Activated T-cell treated with anti-CD3 and anti-CD28 coated beads for 24 hours (primary cell): ENCODE measurements at regions not wholly inside any gene's neighbourhood (a gene's known extent, or its start where the extent isn't known, plus 50 kb on each side); places are given as distances from the start of the nearest gene placed in this dataset.
"Not testable (repeated sequence)": the region's sequence is repeated elsewhere in the genome, so short reads cannot be mapped to it uniquely, and the experiment has no call there.

ENCODE experiments used
- DNase-seq: peaks from one replicate; pipeline ENCODE4 v3.0.0-alpha.2; 2020; ENCODE audit warnings: low read depth

DNA sequence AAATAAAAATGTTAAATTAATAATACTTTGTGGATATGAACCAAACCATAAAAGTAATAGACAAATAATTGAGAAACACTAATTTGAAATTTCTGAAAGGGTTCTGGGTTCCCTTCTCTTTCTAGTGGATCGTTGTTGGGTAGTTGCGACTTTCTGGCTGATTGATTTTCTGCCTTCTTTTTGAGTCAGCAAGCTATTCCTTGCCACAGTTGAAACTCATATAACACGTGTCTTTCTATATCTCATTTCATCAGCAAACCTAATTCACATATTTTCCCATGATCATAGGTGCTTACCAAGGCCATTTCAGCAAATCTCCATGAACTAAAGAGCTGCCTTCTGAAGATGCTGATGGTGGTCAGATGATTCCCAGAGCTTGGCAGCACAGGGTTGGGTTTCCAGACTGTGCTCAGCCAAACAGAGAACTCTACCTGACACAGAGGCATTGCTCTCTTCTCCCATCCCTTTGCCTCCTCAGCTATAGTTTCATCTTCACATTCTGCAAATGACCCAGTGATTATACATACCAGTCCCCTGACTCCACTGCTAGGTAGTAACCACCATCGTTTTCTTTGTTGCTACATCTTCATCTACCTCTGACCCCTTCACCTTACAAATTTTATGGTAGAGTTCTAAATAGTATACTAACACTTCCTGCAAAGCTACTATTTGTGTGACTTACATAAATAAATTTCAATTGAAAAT, 383.9 kb upstream of the DPH6 start:
- DNase-seq, result no peak

DNA sequence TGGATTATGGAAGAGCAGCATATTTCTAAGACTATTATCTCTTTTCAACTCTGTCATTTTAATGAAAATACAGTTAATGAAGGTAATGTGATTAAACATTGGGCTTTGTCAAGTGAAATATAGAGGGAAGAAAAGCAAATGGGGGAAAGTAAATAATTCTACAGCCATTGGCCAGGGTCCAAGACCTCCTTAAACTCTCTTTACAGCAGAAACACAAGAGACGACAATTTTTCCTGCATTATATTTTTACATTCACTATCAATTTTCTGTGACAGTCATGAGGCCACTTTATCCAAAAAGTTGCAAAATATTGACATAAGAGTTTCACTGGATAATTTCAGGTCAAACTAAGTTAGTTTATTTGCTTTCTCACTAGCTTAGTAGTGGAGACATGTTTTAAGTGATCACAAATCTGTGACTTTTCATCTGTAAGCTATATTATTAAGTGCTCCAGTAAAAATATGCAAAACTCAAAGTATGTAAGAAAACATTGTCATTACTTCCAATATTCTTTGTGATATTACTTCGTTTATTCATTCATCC, 385.9 kb upstream of the DPH6 start:
- DNase-seq, result no peak

DNA sequence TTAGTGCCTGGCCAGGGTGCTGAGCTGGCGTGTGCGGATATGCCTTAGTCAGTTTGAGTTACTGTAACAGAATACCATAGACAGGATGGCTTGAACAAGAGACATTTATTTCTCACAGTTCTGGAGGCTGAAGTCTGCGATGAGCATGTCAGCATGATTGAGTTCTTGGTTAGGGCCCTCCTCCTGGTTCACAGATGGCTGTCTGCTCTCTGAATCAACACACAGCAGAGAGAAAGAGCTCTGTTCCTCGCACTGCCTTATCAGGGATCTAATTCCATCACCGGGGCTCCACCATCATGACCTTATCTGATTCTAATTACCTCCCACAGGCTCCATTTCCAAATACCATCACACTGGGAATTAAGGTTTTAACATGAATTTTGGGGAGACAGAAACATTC, 386.6 kb upstream of the DPH6 start:
- no peak for DNase-seq

DNA sequence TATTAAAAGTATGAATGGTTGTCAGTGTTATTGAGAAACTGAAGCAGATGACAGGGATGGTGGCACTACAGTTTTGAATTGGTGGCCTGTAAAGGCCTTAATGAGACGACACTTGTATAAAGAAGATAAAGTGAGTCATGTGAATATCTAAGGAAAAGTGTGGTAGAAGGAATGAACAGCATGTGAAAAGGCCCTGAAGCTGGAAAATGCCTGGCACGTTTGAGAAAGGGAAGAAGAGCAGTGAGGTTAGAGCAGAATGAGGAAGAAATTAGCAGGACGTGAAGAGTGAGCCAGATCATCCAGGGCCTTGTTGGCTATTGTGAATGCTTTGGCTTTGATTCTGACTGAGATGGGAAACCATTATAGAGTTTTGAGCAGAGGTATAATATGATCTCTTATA, 387.6 kb upstream of the DPH6 start:
- no peak for DNase-seq

DNA sequence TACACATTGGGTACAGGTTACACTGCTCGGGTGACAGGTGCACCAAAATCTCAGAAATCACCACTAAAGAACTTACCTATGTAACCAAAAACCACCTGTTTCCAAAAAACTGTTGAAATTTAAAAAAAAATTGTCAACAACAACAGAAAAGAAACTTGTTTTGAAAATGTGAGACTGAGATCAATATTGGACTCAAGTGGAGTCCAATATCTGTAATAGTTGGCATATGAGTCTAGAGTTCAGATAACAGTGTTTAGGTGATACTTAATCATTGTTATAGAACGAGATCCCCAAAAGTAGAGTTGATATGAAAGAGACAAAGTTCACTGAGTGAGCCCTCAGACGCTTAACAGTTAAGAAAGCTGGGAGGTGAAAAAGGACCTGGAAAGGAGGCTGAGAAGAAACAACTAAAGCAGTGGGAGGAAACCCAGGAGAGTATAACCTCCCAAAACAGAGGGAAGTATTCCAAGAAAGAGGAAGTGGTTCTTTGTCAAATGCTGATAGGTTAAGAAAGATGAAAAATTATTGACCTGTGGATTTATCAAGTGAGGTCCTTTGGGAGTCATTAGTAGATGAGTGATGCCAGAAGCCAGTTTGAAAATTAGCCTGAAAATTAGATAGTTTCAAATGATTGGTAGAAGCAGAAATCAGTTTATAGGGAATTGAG, 388.6 kb upstream of the DPH6 start:
- DNase-seq, result no peak

DNA sequence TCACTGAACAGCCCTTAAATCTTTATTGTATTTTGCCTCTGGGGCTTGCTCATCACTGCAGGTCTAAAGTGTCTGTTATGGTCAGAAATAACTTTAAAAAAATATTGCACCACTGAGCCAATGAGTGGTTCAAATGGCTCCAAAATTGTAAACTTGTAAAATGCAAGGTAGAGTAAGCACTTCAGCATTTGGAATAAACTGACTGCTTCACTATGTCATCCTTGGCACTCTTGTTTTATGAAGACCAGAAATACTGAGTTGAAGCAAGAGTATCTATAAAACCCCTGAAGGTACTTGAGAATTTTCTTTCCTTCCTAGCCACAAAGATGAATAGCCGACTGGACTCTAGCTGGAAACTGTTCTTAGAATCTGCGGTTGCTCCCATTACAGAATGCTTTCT, 390.3 kb upstream of the DPH6 start:
- DNase-seq, result no peak

DNA sequence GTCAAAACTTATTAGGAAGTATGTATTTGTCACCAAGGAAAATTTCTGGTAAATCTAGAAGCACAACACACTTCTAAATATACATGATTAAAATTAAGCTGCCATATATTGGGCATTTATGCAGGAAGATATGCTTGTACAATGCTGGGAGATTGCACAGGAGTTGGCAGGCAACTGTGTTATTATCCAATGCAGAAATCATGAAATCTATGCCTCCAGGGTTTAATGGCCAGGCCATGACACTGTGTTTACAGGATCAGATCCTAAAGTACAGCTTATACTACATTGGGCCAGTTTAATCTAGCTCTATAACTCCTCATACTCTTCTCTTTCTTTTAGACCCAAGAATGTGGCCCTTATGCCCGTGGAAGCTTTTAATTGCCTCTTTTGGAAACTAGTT, 391.4 kb upstream of the DPH6 start:
- no peak for DNase-seq

DNA sequence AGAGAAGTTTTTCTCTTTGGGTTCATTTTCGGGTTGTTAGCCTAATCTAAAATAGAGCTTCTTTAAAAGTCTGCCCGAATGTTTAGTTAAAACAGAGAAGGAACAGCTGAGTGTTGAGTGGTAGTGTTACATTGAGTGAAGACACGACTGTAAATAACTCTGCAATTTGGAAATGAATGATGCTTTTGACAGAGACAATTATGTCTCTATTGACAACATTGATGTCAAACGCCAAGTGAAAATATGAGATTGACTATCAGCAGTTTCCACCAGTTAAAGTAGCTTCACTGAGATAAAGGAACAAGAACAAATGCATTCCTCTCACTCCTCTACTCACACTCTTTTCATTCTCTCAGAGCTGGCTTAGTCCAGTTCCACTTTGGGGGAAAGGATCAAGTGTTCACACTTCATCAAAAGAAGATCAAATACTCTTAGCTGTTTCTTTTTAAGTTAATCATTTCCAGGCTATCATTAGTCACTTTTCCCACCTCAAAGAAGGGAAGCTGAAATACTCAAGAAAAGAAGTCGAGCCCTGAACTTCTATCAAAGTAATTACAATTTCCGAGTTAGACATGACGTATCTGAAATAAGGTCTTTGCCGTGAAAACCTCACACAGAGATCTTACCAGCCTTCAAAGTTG, 399.1 kb upstream of the DPH6 start:
- no peak for DNase-seq

DNA sequence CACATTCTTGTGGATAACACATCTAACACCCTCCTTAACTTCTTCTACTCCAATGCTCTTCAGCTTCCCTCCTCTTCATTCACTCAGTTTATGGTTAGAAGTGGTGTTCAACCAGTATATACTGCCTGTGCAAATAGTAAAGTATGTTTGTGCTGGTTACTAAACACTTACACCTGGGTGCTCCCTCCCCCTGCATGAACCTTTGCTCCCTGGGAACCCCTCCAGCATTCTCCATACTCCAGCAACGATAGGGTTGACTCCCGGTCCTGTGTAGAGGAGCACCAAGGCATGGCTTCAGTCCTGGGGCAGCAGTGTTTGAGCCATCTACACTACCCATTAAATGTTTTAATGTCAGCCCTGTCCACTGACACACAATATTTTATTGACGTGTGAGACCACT, 407.5 kb upstream of the DPH6 start:
- no peak for DNase-seq

DNA sequence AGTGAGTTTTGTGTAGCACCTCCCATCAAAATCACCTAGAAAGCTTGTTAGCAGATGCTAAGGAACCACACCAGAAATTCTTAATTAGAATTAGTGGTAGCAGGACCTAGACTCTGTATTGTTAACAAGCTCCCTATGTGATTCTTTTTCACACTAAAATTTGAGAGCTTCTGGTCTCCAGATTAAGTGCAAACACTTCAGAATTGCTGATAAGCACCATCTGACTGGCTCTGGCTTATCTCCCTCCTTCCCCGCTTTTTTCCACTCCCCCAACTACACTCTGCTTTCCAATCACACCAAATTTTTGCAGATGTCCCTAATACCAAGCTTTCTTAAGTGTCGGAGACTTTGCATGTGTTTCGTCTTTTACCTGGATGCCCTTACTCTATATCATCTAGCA, 410.1 kb upstream of the DPH6 start:
- DNase-seq, result no peak

DNA sequence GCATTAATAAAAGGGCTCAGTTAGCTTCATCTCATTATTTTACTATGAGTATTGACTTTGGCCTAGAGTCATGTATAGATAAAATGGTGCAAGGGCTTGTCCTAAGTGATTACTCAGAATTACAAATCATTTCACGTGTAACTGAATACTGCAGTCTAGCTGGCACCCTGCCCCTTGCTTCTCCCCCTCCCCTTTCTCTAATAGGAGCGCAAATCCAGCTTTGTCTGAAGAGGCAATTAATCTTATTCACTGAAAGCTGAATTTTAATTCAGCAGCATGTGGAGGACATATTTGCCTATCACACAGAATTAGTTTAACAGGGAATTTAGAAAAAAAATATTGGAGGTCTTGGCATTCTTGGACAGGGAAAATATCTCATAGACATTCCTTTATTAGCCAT, 412.1 kb upstream of the DPH6 start:
- no peak for DNase-seq

DNA sequence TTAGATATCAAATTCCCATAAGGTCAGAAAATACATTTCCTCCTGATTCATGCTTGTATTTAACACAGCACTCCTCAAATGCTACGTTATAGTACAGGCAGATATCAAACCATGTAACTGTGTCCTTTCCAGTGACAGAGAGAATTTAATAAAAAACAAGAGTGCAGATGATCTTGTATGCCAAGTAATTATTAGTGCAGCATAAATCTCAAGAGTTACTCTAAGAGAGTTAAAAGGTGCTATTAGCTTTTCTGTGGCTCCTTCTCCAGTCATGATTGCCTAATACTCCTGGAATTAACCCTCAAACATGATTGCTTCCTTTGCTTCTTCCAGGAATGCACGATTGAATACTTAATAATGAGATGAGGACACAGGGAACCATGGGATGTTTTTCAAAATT, 413.0 kb upstream of the DPH6 start:
- no peak for DNase-seq

DNA sequence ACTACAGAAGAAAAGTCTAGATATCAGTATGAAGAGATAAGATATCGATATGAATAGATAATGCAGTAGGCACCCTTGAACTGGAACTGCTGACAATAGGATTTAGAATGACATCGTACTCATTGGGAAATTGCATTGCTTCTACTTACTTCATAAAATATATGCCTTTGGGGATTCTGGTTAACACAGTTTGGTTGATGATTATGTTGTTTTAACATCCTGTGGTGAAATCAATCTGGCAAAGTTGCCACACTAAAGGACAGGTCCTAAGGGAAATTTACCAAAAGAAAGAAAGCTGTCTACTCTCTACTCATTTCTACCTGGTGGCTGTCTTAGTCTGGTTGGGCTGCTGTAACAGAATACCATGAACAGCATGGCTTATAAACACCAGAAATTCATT, 417.4 kb upstream of the DPH6 start:
- no peak for DNase-seq

DNA sequence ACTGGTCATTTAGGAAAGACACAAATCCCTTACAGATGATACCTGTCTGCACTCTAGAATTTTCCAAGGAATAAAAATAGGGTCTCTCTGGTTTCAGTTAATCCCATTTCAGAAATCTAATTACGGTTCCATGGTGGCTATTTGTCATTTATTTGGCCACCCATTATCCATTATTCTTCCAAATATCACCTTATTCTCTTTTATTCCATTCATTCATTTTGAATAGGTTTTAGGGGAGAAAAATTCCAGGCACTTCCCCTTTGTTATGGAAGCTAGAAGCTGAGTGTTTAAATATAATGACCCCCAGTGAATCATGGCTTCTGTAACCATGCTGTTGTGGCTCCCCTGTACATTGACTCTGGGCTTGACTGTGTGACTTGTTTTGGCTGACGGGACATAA, 420.8 kb upstream of the DPH6 start:
- no peak for DNase-seq

DNA sequence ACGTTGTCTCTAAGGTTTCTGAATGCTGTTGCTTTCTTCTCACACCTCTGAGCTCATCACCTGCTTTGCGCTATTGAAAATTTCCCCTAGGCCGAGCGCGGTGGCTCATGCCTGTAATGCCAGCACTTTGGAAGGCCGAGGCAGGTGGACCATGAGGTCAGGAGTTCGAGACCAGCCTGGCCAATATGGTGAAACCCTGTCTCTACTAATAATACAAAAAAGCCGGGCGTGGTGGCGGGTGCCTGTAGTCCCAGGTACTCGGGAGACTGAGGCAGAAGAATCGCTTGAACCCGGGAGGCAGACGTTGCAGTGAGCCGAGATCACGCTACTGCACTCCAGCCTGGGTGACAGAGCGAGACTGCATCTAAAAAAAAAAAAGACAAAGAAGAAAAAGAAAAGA, 422.0 kb upstream of the DPH6 start:
- not testable (repeated sequence) for DNase-seq

DNA sequence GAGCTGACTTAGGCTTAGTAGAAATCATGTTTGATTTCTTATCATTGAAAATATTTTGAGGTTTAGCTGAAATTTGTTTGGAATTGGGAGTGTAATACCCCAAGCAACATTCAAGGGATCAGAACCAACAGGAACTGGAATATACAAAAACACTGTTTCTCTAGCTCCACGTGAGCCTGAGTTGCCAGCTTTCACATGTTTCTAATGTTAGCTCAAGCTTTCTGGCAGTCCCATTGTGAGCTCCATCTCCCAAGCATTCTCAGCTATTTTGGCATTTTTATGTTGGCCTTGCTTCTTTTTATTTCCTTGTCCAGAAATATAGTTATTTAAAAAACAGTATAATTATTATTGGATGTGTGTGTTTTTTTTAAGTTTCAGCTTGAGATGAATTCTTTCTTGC, 427.1 kb upstream of the DPH6 start:
- no peak for DNase-seq

DNA sequence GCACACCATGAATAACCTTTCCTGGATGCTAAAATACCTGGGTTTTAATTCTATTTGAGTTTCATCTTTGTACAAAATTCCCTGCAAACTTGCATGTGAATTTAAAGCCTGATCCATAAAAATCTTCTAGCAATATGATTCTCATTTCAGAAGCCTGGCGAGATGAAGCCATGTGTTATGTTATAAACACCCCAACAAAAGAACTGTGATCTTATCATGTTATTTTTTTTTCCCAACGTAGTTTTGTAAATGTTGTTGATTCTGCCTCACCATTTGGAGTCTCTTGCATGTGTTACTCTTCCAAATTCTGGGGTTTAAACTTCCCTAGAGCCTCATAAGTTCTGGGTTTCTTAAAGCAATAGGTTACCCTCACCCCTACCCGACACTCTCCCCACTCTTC, 428.1 kb upstream of the DPH6 start:
- DNase-seq, result no peak

DNA sequence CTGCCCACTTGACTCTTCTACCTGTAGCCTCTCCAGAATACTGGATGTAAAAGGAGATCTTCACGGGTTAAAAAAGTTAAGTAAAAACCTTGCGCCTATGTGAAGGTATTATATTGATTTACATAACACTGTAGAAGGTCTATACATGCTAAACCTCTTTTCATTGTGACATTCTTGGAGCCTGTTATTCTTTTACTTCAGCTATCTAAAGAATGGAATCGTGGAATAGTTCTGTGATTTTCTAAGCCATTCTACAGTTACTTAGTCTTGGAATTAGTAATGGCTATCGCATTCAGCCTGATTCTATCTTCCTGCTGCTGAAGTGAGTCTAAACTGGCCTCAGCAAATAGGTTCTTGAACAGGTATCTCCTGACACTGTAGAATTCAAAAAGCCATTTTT, 430.0 kb upstream of the DPH6 start:
- DNase-seq, result no peak

DNA sequence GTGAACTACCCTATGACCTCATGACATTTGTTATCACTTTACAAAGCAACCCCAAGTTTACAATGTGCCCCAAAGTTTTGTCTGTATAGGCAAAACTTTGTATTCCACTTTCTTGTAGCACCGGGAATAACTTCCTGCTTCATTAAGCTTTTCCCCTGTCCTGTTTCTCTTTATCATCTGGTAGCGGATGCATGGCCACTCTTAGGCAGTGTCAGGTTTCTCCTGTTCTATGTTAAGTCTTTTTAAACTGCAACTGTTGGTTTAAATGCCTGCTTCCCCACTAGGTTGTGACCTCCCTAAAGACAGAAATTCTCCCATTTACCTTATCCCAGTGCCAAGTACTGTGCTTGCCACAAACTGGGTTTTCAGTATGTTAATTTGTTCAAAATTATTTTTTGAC, 433.6 kb upstream of the DPH6 start:
- no peak for DNase-seq

DNA sequence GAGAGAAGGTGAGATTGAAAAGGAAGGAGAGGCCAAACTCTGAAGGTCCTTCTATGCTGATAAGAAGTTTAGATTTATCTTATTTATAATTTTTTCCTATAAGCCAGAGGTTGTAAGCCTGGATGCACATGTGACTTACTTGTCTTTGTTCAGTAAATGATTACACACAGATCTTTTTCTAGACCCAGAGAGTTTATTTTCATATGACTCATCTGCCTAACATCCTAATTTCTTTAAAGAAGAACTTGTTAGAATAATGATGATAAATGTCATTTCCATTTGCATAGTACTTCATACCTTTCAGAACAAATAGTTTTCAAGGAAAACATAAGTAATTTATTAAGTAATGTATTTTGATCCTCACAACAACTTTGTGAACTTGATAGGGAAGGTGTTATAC, 434.8 kb upstream of the DPH6 start:
- DNase-seq, result no peak

DNA sequence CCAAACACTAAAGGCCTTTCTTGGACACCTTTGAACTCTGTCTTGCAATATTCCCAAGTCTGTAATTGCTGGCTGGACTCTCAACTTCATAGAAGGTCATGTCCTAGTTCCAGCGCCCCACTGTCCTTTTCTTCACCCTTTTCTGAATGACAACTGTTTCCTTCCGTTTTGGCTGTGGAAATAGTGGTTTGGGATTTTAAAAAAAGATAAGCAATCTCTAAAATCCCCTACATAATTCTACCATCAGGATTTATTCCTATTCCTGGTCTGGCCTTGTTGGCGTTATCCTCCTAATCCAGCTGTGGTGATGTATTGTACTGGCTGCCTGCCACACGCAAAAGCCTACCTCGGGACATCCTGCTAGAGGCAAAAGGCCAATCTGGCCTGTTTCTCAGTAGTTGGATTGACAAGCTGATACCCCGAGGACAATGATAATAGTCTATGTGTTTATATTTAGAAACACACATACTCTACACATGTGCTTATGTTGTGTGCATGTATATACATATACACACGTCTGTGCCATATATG, 440.3 kb upstream of the DPH6 start:
- DNase-seq, result no peak

DNA sequence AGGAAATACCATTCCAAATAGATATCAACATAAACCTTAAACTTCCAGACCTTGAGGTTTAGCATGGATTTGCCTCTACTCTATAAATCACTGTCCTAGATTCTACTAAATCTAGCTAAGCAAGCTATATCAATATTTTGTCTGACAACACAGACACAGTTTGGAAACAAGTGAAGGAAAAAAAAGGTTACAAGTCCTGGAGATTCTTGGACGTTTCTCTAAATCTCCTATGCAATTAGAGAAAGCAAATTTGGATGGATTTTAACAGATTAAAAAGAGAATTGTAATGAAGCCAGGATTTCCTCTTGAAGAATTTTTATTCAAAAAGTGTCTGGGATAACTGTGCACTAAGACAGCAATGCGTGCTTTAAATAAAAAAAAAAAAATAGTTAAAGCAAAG, 441.1 kb upstream of the DPH6 start:
- DNase-seq, result no peak

DNA sequence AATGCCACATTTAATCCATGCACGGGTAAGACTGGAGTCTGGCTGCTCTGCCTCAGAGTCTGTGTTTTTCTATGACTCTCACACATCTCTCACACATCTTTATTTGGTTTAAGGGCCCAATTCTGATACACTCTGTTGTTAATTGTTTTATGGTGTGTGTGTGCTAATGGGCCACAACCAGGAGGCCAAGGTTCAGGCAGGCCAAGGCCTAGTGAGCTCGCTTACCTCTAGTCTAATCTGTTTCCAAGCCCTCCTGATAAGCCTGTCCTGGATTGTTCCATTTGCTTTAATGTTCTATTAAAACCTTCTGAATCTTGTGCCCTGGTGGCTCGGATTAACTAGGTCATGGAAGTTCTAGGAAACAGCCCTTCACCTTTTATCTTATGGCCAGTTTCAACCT, 445.4 kb upstream of the DPH6 start:
- DNase-seq, result no peak
